HG03432 (cell line): ENCODE measurements at regions not wholly inside any gene's neighbourhood (a gene's known extent, or its start where the extent isn't known, plus 50 kb on each side); places are given as distances from the start of the nearest gene placed in this dataset.
A peak's percentile ranks its signal among the peaks of the same experiment; 100 is the strongest.
"Not testable (repeated sequence)": the region's sequence is repeated elsewhere in the genome, so short reads cannot be mapped to it uniquely, and the experiment has no call there.

ENCODE experiments used
- ATAC-seq: cut with Tn5 transposase; IDR thresholded peaks from one replicate; pipeline ENCODE4 v1.9.1; 2021; ENCODE audit warnings: mild to moderate bottlenecking, moderate library complexity; ENCODE audit not compliant: unreplicated experiment

- no peak for ATAC-seq
These were observed 985.9 kb downstream of the DIPK2A start for GRCh38 chr3:144957398-144958101.

- no peak for ATAC-seq
These were observed 992.2 kb downstream of the DIPK2A start for GRCh38 chr3:144963810-144964209.

GRCh38 chr3:144966560-144966959, 994.9 kb downstream of the DIPK2A start:
- ATAC-seq: no peak

- ATAC-seq: no peak
These were observed 997.2 kb downstream of the DIPK2A start for GRCh38 chr3:144968750-144969350.

- ATAC-seq: not testable (repeated sequence)
These were observed 1012.9 kb downstream of the DIPK2A start for GRCh38 chr3:144984481-144984880.

GRCh38 chr3:144989807-144990206, 1018.2 kb downstream of the DIPK2A start:
- no peak for ATAC-seq

GRCh38 chr3:144995856-144996255, 1024.2 kb downstream of the DIPK2A start:
- ATAC-seq: no peak

- ATAC-seq: no peak
These were observed 1033.8 kb downstream of the DIPK2A start for GRCh38 chr3:145005427-145005826.

- ATAC-seq: no peak
These were observed 1034.6 kb downstream of the DIPK2A start for GRCh38 chr3:145006271-145006670.

GRCh38 chr3:145013931-145014330, 1042.3 kb downstream of the DIPK2A start:
- no peak for ATAC-seq

- ATAC-seq: no peak
These were observed 1043.6 kb downstream of the DIPK2A start for GRCh38 chr3:145015253-145015652.

- ATAC-seq: no peak
These were observed 1046.3 kb downstream of the DIPK2A start for GRCh38 chr3:145017959-145018358.

GRCh38 chr3:145022447-145022846, 1050.8 kb downstream of the DIPK2A start:
- no peak for ATAC-seq

GRCh38 chr3:145024700-145025099, 1053.1 kb downstream of the DIPK2A start:
- ATAC-seq: no peak

- ATAC-seq: not testable (repeated sequence)
These were observed 1055.6 kb downstream of the DIPK2A start for GRCh38 chr3:145027186-145027585.

- ATAC-seq: no peak
These were observed 1061.2 kb downstream of the DIPK2A start for GRCh38 chr3:145032791-145033190.

- ATAC-seq: no peak
These were observed 1064.1 kb downstream of the DIPK2A start for GRCh38 chr3:145035682-145036081.

- not testable (repeated sequence) for ATAC-seq
These were observed 1082.4 kb downstream of the DIPK2A start for GRCh38 chr3:145054055-145054454.

- peak; percentile 66 for ATAC-seq
These were observed 1083.9 kb downstream of the DIPK2A start for GRCh38 chr3:145055375-145056076.

- no peak for ATAC-seq
These were observed 1086.9 kb downstream of the DIPK2A start for GRCh38 chr3:145058483-145058882.

GRCh38 chr3:145063616-145064015, 1092.0 kb downstream of the DIPK2A start:
- no peak for ATAC-seq

GRCh38 chr3:145070795-145071194, 1090.2 kb downstream of the PLOD2 start:
- no peak for ATAC-seq
